ENCODE measurements at regions not wholly inside any gene's neighbourhood (a gene's known extent, or its start where the extent isn't known, plus 50 kb on each side); places are given as distances from the start of the nearest gene placed in this dataset.

DNA sequence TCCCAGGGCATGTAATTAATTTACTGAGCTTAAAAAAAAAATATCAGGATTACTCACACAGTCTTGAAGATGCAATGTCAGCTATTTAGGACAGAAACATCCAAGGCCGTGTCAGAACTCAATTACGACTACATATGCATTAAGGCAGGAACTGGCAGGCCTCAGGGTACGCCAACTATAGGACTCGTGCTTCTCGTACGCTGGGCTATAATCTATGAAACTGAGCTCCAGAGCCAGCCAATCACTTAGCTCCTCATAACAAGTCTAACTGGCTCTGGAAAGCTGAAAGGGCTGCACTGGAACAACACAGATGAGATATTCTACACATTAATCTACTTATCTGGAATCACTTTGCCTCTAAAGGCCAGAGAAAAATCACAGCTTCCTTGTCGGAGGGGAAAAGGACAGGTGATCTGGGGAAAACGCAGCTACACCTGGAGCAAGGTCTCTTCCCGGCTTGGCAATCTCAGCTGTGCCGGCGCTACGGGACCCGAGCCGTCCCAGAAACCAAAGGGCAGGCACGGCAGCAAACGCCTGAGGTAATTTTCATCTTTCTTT lies 212.0 kb downstream of the DEPDC1B start (continued):
- TF ChIP-seq NFATC3 (CRISPR knock-in tag; IDR thresholded peaks at IDR 0.05) (no peak), NKX3-1 (CRISPR knock-in tag; IDR thresholded peaks at IDR 0.05) (no peak), NR2F2 (IDR thresholded peaks at IDR 0.05; ENCODE audit: borderline replicate concordance, low read depth) (no peak), HOXA7 (CRISPR knock-in tag; IDR thresholded peaks at IDR 0.05) (no peak), HMG20A (CRISPR knock-in tag; IDR thresholded peaks at IDR 0.05; ENCODE audit: borderline replicate concordance) (no peak), ZNF501 (CRISPR knock-in tag; IDR thresholded peaks at IDR 0.05) (0 out of 2 replicates have a peak, but pooled peaks have one; percentile 56), GATAD1 (CRISPR knock-in tag; IDR thresholded peaks at IDR 0.05) (no peak), NCOA1 (CRISPR knock-in tag; IDR thresholded peaks at IDR 0.05) (peak; percentile 72; the same call in 1 of the 2 replicates), YEATS4 (CRISPR knock-in tag; IDR thresholded peaks at IDR 0.05; ENCODE audit: borderline replicate concordance) (peak; percentile 46; the same call in 1 of the 2 replicates)
- TF ChIP-seq, protein P1, sequence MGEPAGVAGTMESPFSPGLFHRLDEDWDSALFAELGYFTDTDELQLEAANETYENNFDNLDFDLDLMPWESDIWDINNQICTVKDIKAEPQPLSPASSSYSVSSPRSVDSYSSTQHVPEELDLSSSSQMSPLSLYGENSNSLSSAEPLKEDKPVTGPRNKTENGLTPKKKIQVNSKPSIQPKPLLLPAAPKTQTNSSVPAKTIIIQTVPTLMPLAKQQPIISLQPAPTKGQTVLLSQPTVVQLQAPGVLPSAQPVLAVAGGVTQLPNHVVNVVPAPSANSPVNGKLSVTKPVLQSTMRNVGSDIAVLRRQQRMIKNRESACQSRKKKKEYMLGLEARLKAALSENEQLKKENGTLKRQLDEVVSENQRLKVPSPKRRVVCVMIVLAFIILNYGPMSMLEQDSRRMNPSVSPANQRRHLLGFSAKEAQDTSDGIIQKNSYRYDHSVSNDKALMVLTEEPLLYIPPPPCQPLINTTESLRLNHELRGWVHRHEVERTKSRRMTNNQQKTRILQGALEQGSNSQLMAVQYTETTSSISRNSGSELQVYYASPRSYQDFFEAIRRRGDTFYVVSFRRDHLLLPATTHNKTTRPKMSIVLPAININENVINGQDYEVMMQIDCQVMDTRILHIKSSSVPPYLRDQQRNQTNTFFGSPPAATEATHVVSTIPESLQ (CRISPR knock-in tag; conservative IDR thresholded peaks at IDR 0.05) = no peak
- TF ChIP-seq, protein P2, sequence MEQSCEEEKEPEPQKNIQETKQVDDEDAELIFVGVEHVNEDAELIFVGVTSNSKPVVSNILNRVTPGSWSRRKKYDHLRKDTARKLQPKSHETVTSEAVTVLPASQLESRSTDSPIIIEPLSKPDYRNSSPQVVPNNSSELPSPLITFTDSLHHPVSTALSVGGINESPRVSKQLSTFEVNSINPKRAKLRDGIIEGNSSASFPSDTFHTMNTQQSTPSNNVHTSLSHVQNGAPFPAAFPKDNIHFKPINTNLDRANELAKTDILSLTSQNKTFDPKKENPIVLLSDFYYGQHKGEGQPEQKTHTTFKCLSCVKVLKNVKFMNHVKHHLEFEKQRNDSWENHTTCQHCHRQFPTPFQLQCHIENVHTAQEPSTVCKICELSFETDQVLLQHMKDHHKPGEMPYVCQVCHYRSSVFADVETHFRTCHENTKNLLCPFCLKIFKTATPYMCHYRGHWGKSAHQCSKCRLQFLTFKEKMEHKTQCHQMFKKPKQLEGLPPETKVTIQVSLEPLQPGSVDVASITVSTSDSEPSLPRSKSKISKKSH (CRISPR knock-in tag; IDR thresholded peaks at IDR 0.05; ENCODE audit: borderline replicate concordance) = no peak
- TF ChIP-seq, protein P3, sequence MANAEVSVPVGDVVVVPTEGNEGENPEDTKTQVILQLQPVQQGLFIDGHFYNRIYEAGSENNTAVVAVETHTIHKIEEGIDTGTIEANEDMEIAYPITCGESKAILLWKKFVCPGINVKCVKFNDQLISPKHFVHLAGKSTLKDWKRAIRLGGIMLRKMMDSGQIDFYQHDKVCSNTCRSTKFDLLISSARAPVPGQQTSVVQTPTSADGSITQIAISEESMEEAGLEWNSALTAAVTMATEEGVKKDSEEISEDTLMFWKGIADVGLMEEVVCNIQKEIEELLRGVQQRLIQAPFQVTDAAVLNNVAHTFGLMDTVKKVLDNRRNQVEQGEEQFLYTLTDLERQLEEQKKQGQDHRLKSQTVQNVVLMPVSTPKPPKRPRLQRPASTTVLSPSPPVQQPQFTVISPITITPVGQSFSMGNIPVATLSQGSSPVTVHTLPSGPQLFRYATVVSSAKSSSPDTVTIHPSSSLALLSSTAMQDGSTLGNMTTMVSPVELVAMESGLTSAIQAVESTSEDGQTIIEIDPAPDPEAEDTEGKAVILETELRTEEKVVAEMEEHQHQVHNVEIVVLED (CRISPR knock-in tag; IDR thresholded peaks at IDR 0.05; ENCODE audit: borderline replicate concordance) = peak; percentile 23; the same call in 1 of the 2 replicates
- TF ChIP-seq, protein P4, sequence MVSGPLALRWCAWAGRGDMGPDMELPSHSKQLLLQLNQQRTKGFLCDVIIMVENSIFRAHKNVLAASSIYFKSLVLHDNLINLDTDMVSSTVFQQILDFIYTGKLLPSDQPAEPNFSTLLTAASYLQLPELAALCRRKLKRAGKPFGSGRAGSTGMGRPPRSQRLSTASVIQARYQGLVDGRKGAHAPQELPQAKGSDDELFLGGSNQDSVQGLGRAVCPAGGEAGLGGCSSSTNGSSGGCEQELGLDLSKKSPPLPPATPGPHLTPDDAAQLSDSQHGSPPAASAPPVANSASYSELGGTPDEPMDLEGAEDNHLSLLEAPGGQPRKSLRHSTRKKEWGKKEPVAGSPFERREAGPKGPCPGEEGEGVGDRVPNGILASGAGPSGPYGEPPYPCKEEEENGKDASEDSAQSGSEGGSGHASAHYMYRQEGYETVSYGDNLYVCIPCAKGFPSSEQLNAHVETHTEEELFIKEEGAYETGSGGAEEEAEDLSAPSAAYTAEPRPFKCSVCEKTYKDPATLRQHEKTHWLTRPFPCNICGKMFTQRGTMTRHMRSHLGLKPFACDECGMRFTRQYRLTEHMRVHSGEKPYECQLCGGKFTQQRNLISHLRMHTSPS (CRISPR knock-in tag; IDR thresholded peaks at IDR 0.05; ENCODE audit: low read depth) = no peak
- TF ChIP-seq, protein P5, sequence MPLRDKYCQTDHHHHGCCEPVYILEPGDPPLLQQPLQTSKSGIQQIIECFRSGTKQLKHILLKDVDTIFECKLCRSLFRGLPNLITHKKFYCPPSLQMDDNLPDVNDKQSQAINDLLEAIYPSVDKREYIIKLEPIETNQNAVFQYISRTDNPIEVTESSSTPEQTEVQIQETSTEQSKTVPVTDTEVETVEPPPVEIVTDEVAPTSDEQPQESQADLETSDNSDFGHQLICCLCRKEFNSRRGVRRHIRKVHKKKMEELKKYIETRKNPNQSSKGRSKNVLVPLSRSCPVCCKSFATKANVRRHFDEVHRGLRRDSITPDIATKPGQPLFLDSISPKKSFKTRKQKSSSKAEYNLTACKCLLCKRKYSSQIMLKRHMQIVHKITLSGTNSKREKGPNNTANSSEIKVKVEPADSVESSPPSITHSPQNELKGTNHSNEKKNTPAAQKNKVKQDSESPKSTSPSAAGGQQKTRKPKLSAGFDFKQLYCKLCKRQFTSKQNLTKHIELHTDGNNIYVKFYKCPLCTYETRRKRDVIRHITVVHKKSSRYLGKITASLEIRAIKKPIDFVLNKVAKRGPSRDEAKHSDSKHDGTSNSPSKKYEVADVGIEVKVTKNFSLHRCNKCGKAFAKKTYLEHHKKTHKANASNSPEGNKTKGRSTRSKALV (CRISPR knock-in tag; IDR thresholded peaks at IDR 0.05) = no peak
- TF ChIP-seq, protein P6, sequence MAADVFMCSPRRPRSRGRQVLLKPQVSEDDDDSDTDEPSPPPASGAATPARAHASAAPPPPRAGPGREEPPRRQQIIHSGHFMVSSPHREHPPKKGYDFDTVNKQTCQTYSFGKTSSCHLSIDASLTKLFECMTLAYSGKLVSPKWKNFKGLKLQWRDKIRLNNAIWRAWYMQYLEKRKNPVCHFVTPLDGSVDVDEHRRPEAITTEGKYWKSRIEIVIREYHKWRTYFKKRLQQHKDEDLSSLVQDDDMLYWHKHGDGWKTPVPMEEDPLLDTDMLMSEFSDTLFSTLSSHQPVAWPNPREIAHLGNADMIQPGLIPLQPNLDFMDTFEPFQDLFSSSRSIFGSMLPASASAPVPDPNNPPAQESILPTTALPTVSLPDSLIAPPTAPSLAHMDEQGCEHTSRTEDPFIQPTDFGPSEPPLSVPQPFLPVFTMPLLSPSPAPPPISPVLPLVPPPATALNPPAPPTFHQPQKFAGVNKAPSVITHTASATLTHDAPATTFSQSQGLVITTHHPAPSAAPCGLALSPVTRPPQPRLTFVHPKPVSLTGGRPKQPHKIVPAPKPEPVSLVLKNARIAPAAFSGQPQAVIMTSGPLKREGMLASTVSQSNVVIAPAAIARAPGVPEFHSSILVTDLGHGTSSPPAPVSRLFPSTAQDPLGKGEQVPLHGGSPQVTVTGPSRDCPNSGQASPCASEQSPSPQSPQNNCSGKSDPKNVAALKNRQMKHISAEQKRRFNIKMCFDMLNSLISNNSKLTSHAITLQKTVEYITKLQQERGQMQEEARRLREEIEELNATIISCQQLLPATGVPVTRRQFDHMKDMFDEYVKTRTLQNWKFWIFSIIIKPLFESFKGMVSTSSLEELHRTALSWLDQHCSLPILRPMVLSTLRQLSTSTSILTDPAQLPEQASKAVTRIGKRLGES (CRISPR knock-in tag; IDR thresholded peaks at IDR 0.05; ENCODE audit: borderline replicate concordance) = no peak
